NCI-H2196 (cell line): ENCODE measurements at regions not wholly inside any gene's neighbourhood (a gene's known extent, or its start where the extent isn't known, plus 50 kb on each side); places are given as distances from the start of the nearest gene placed in this dataset.
"Not testable (repeated sequence)": the region's sequence is repeated elsewhere in the genome, so short reads cannot be mapped to it uniquely, and the experiment has no call there.

Experiments used
- DNase-seq: peaks from one replicate; lab custom pipeline; 2025; ENCODE audit not compliant: unreplicated experiment; lab: John Stamatoyannopoulos, UW

- no peak for DNase-seq
Observed at GRCh38 chr5:157961896-157962590, 103.1 kb upstream of the CLINT1 start.

DNA sequence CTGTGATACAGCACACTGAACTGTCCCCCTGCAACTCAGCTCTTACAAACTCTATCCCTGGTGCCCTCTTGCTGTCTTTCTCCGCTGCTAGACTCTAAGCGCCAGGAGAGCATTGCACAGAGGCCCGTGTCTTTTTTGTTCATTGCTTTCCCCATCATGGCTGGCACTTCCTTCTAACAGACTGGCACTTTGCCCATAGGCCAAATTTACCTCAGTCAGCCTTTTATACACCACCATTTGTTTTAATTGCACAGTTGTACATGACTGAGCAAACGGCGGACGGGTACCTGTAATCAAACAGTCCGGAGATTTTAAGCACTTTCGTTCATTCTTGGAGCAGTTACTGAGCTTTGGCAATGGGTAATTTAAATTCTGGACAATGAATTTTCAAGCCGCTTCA is 102.2 kb upstream of the CLINT1 start:
- no peak for DNase-seq

- no peak for DNase-seq
Observed at GRCh38 chr5:157959370-157959769, 100.4 kb upstream of the CLINT1 start.

DNA sequence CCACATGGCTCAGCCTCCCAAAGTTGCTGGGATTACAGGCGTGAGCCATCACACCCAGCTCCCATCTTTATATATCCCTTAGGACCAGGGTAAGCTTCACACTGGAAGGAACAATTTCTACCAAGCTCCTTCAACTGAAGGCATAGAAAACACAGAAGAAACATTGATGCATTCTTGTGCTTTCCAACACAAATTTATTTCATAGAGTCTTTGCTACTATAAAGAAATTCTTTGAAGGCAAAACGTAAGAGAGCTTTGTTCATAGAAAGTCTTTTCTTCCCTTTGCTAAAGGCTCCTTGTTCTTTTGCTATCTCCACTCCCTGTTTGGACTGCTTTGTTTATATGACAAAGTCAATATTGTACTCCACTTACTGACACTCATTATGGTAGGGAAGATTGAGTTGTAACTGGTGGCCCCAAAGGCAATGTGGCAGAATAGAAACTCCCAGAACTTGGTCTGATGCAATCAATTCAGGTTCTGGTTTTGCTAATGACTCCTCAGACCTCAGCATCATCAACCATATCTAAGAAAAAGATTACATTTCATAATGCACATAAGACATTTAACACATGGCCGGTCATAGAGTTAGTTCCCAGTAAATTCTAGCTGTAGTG is 97.4 kb upstream of the CLINT1 start:
- no peak for DNase-seq

GRCh38 chr5:157955541-157956172 is 96.7 kb upstream of the CLINT1 start:
- DNase-seq, result no peak

- DNase-seq, result no peak
Observed at GRCh38 chr5:157952374-157952685, 93.4 kb upstream of the CLINT1 start.

- no peak for DNase-seq
Observed at GRCh38 chr5:157951673-157952373, 92.9 kb upstream of the CLINT1 start.

DNA sequence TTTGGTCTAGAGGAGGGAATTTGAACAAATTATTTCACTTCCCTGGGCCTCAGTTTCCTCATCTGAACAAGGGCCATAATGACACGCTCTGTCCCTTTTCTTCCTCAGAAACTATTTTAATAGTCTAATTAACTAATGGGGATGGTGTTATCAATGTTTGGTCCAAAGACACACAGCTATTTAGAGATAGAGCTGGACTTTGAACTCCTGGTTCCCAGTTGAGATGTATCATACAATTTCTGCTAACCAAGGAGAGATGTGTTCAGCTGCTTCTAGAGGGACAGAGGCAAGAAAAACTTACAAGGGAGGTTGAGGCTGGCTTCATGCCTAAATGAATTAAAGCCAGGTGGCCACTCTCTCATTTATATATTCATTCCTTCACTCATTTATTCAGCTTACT is 90.6 kb upstream of the CLINT1 start:
- no peak for DNase-seq

DNA sequence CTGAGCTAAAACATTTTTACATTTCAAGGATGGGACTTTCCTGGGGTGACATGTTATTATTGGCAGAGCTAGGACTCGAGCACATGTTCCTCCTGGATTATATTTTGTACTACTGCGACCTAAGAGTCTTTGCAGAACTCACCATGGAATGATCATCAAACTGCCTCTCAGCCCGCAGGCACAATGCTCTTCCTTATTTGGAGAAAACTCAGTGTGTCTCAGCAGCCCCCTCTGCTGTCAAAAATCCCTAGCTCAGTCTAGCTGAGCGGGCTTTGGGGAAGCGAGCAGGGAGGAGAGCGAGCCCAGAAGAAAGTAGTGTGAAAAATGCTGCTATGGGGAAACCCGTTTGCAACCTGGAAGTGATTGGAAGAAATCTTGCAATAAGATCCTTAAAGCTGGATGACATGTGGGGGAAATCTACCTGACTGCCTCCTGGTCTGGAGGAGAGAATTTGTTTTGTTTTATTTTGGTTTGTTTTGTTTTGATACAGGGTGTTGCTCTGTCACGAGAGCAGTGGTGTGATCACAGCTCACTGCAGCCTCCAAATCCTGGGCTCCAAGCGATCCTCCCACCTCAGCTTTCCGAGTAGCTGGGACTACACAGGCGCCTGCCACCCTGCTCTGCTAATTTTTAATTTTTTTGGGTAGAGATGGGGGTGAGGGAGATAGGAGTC is 89.9 kb upstream of the CLINT1 start:
- peak; percentile 89 for DNase-seq

DNA sequence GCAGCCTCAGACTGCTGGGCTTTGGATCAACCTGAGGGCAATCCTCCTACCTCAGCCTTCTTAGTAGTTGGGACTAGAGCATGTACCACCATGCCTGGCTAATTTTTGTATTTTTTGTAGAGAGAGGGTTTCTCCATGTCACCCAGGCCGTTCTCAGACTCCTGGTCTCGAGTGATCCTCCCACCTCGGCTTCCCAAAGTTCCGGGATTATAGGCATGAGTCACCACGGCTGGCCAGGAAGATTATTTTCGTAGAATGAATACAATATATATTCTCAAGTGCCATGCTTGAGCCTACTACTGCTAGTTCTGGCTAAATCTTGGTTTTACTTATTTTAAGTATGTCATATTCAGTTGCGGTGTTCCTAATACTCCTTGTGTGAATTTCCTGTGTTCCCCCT is 88.2 kb upstream of the CLINT1 start:
- DNase-seq, result no peak

DNA sequence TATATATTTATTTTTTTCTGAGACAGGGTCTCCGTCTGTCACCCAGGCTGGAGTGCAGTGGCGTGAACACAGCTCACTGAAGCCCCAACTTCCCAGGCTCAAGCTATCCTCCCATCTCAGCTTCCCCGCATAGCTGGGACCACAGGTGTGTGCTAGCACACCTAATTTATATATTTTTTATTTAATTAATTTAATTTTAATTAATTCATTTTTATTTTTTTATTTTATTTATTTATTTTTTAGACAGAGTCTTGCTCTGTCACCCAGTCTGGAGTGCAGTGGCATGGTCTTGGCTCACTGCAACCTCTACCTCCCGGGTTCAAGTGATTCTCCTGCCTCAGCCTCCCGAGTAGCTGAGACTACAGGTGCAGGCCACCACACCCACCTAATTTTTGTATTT is 86.9 kb upstream of the CLINT1 start:
- DNase-seq, result not testable (repeated sequence)

GRCh38 chr5:157944938-157945337 is 86.0 kb upstream of the CLINT1 start:
- DNase-seq, result no peak

GRCh38 chr5:157944077-157944633 is 85.2 kb upstream of the CLINT1 start:
- DNase-seq, result no peak

- no peak for DNase-seq
Observed at GRCh38 chr5:157942595-157942994, 83.7 kb upstream of the CLINT1 start.

- no peak for DNase-seq
Observed at GRCh38 chr5:157941616-157942015, 82.7 kb upstream of the CLINT1 start.

DNA sequence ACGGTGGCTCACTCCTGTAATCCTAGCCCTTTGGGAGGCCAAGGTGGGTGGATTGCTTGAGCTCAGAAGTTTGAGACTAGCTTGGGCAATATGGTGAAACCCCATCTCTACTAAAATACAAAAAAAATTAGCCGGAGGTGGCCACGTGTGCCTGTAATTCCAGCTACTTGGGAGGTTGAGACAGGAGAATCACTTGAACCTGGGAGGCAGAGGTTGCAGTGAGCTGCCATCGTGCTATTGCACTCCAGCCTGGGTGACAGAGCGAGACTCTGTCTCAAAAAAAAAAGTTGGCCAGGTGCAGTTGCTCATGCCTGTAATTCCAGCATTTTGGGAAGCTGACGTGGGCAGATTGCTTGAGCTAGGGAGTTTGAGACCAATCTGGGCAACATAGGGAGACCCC is 79.2 kb upstream of the CLINT1 start:
- not testable (repeated sequence) for DNase-seq

DNA sequence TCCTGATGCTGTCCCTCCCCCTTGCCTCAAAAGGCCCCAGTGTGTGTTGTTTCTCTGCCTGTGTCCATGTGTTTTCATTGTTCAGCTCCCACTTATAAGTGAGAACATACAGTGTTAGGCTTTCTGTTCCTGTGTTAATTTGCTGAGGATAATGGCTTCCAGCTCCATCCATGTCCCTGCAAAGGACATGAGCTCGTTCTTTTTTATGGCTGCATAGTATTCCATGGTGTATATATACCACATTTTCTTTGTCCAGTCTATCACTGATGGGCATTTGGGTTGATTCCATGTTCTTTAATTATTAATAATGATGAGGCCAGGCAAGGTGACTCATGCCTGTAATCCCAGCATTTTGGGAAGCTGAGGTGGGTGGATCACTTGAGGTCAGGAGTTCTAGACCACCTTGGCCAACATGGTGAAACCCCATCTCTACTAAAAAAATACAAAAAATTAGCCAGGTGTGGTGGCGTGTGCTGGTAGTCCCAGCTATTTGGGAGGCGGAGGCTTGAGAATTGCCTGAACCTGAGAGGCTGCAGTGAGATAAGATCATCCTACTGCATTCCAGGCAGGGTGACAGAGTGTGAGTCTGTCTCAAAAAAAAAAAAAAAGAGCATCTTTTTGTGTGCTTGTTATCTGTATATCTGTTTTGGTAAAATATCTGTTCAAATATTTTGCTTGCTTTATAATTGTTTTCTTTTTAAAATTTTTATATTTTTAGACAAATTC is 78.0 kb upstream of the CLINT1 start:
- DNase-seq, result not testable (repeated sequence)

- DNase-seq, result no peak
Observed at GRCh38 chr5:157934600-157934999, 75.7 kb upstream of the CLINT1 start.

- no peak for DNase-seq
Observed at GRCh38 chr5:157933005-157933404, 74.1 kb upstream of the CLINT1 start.

- DNase-seq, result no peak
Observed at GRCh38 chr5:157930710-157931109, 71.8 kb upstream of the CLINT1 start.

GRCh38 chr5:157926977-157927376 is 68.0 kb upstream of the CLINT1 start:
- no peak for DNase-seq
